HepG2 (cell line): ENCODE measurements at regions not wholly inside any gene's neighbourhood (a gene's known extent, or its start where the extent isn't known, plus 50 kb on each side); places are given as distances from the start of the nearest gene placed in this dataset.

ENCODE experiments used
- CTCF ChIP-seq: sonication (generic); formaldehyde crosslinking; IDR thresholded peaks from 2 replicates; pipeline ENCODE4 v1.5.0; 2020; ENCODE audit warnings: mild to moderate bottlenecking, missing genetic modification reagents, moderate library complexity
- NBN ChIP-seq: fragments of 450-650 bp; conservative IDR thresholded peaks from 2 replicates; pipeline ENCODE4 v1.6.1; 2017
- POLR2A ChIP-seq, 2 experiments: IDR thresholded peaks; 2 replicates each; pipeline ENCODE4 v1.6.1; 2011; ENCODE audit warnings: low read depth in 2 of 2, low read length in 2 of 2, mild to moderate bottlenecking in 1 of 2, moderate library complexity in 1 of 2; ENCODE audit not compliant: insufficient read depth in 1 of 2
- POLR2AphosphoS2 ChIP-seq: IDR thresholded peaks from 2 replicates; pipeline ENCODE4 v1.6.1; 2011; ENCODE audit warnings: low read depth, low read length, improper control_type of control experiment
- RELA ChIP-seq: sonication (generic); formaldehyde crosslinking; IDR thresholded peaks from 2 replicates; pipeline ENCODE4 v1.4.0; 2020; ENCODE audit warnings: missing genetic modification reagents
- REPIN1 ChIP-seq: sonication (generic); formaldehyde crosslinking; IDR thresholded peaks from 2 replicates; pipeline ENCODE4 v1.8.0; 2022; ENCODE audit warnings: missing genetic modification reagents, low read depth, mild to moderate bottlenecking, borderline replicate concordance
- STAT6 ChIP-seq: sonication (generic); formaldehyde crosslinking; IDR thresholded peaks from 2 replicates; pipeline ENCODE4 v1.4.0; 2020; ENCODE audit warnings: missing genetic modification reagents, mild to moderate bottlenecking, borderline replicate concordance
- ZBTB26 ChIP-seq: IDR thresholded peaks from 2 replicates; pipeline ENCODE4 v1.6.1; 2016; ENCODE audit warnings: missing compliant biosample characterization, missing genetic modification reagents, borderline replicate concordance
- ZNF224 ChIP-seq: sonication (generic); formaldehyde crosslinking; IDR thresholded peaks from 2 replicates; pipeline ENCODE4 v1.5.0; 2020; ENCODE audit warnings: mild to moderate bottlenecking, missing genetic modification reagents
- ZNF414 ChIP-seq: sonication (generic); formaldehyde crosslinking; IDR thresholded peaks from 2 replicates; pipeline ENCODE4 v1.5.0; 2020; ENCODE audit warnings: missing genetic modification reagents
- ZNF510 ChIP-seq: sonication (generic); formaldehyde crosslinking; IDR thresholded peaks from 2 replicates; pipeline ENCODE4 v1.4.0; 2020; ENCODE audit warnings: low read depth, mild to moderate bottlenecking, missing genetic modification reagents
- ZNF549 ChIP-seq: sonication (generic); formaldehyde crosslinking; IDR thresholded peaks from 2 replicates; pipeline ENCODE4 v1.5.0; 2020; ENCODE audit warnings: missing genetic modification reagents

- TF ChIP-seq RELA (CRISPR knock-in tag) (no peak), POLR2AphosphoS2 (no peak), REPIN1 (no peak), CTCF (CRISPR knock-in tag) (no peak), ZNF414 (CRISPR knock-in tag) (no peak), ZNF224 (CRISPR knock-in tag) (no peak), ZNF510 (CRISPR knock-in tag) (no peak), POLR2A (IDR thresholded peaks at IDR 0.05; ENCODE audit: insufficient read depth in 1 of 2, low read depth in 2 of 2, low read length in 2 of 2) (no peak), STAT6 (CRISPR knock-in tag) (no peak), ZNF549 (CRISPR knock-in tag) (no peak), ZBTB26 (CRISPR knock-in tag) (no peak), NBN (no peak)
Observed at GRCh38 chr1:229874609-229875008, 192.4 kb upstream of the GALNT2 start.
